Muscle layer of colon (tissue), 2 donors: ENCODE measurements at regions not wholly inside any gene's neighbourhood (a gene's known extent, or its start where the extent isn't known, plus 50 kb on each side); places are given as distances from the start of the nearest gene placed in this dataset.
A peak's percentile ranks its signal among the peaks of the same experiment; 100 is the strongest.
"Not testable (repeated sequence)": the region's sequence is repeated elsewhere in the genome, so short reads cannot be mapped to it uniquely, and the experiment has no call there.

Experiments used
- H3K27ac ChIP-seq: one replicate; pipeline ENCODE4 v1.7.0; 2013; ENCODE audit warnings: low read depth, mild to moderate bottlenecking, low read length, moderate library complexity
- H3K27me3 ChIP-seq, 2 donors: one replicate each; pipeline ENCODE4 v1.7.0; 2013; ENCODE audit warnings: low read length in 2 of 2, mild to moderate bottlenecking in 2 of 2; ENCODE audit not compliant: insufficient read depth in 2 of 2, control insufficient read depth in 1 of 2
- H3K36me3 ChIP-seq: one replicate; pipeline ENCODE4 v1.7.0; 2013; ENCODE audit warnings: mild to moderate bottlenecking, low read length; ENCODE audit not compliant: insufficient read depth
- H3K4me1 ChIP-seq: one replicate; pipeline ENCODE4 v1.7.0; 2013; ENCODE audit warnings: mild to moderate bottlenecking, low read length; ENCODE audit not compliant: insufficient read depth
- H3K4me3 ChIP-seq, 2 donors: one replicate each; pipeline ENCODE4 v1.7.0; 2013; ENCODE audit warnings: low read length in 2 of 2, low read depth in 1 of 2, mild to moderate bottlenecking in 1 of 2, moderate library complexity in 1 of 2
- H3K9ac ChIP-seq: one replicate; pipeline ENCODE4 v1.7.0; 2013; ENCODE audit warnings: low read length
- H3K9me3 ChIP-seq: one replicate; pipeline ENCODE4 v1.7.0; 2013; ENCODE audit warnings: mild to moderate bottlenecking, low read length
- donor health status: abdominal sarcoma.
- donor health status: Adenocarcinoma of cecum.

DNA sequence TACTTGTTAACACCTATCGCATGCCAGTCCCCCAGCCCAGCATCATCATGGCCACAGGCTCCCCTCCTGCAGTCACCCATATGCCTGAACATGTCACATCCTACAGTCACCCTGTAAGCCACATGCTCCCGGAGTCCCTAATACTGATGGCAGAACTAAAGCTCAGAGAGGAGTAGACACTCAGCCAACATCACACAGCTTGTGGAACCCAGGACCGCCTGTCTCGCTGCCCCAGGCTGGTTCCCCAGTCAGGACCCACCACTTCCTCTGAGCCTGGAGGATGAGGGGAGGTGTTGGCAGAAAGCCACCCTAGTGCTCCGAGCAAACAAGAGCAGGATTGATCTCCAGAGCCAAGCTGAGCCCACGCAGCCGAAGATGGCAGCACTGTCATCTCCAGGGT is 85.0 kb upstream of the MYL10 start:
- Histone ChIP-seq H3K27me3 (no peaks in the 10 kb centered on the region), H3K4me3 (no peak overlapping the region), H3K9me3 (no peaks in the 10 kb centered on the region), H3K27ac (no peak overlapping the region), H3K36me3 (no peaks in the 10 kb centered on the region), H3K4me1 (no peaks in the 10 kb centered on the region), H3K9ac (no peak overlapping the region)

DNA sequence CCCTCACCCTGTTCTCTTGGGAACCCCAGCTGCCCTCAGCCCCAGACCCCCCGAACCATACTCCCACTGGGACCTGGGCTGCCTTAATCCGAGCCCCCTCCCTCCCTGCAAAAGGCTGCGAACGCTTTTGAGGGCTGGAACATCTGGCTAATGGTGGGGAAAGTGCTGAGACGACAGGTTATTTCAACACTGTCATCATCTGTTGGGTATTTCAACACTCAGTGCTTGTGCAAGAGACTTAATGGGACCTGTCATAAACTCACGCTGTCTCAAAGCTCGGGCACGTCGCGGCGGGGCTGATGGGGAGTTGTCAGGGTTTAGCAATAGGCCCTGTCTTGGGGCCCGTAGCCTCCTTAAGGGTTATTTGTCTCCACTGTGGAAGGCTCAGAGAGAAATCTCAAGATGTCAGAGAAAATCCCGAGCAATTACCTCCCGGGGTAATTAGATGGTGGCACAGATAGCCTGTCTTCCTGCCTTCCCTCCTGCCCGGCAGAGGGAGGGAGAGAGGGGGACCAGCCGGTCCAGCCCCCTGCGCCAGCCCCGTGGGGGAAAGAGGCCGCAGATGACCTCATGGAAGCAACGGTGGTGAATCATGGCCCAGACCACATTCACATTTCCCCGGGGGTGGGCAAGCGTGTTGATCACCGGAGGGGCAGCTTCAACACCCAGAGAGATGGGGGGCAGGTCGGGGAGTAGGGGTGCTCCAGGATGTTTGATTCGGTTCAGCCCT is 88.7 kb upstream of the MYL10 start:
- H3K36me3 ChIP-seq: no peaks in the 10 kb centered on the region
- H3K27me3 ChIP-seq: no peaks in the 10 kb centered on the region
- no peak overlapping the region for H3K27ac ChIP-seq
- no peak overlapping the region for H3K4me3 ChIP-seq
- H3K9ac ChIP-seq: no peak overlapping the region
- peaks cover 4% of the 10 kb centered on the region for H3K4me1 ChIP-seq
- H3K9me3 ChIP-seq: no peaks in the 10 kb centered on the region

DNA sequence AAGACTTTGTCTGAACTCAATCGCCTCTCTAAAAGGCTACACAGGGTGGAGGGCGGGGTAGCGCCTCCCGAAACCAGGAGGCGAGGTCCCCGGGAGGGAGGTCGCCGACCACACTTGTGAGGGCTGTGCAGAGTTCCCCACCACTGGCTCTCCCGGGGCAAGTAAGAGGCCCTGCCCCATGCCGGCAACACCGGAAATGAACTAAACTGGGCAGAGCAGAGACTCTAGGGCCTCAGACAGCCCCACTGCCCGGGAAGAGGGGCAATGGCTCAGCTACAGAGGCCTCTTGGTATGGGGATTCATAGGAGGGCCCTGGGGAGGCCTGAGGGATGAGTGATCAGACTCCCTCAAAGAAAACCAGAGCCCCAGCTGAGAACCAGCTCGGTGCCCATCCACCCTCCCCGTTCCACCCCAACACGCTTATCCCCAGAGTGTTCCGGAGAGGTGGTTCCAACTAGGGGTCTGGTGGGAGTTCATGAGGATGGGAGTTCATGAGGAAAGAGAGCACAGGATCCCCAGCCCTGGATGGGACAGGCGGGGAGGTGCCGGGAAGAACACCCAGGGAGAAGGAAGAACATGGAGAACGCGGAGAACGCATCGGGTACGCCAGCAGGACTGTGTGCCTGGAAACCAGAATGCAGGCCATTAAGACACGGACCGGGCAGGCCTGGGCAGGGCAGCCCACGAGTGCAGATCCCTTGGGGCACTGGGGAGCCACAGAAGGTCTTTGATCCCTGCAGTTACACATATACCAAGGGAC is 89.4 kb upstream of the MYL10 start:
- Histone ChIP-seq H3K4me1 (peaks cover 5% of the 10 kb centered on the region), H3K27me3 (no peaks in the 10 kb centered on the region), H3K36me3 (no peaks in the 10 kb centered on the region), H3K9ac (no peak overlapping the region), H3K9me3 (no peaks in the 10 kb centered on the region), H3K4me3 (no peak overlapping the region), H3K27ac (no peak overlapping the region)

DNA sequence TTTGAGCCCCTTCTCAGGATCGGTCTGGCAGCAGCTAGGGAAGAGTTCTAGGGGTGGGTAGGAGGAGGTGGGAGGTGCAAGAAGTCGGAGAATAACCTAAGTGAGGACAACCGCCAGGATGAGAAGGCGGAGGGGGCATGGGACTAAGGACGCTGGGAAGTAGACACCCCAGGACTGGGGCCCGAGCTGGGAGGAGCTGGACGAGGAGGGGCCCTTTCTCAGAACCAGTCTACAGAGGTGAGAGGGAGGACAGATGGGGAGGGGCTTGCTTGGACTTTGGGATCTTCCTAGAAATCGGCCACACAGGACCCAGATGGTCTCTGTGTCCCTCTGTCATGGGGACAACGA is 90.0 kb upstream of the MYL10 start:
- no peak overlapping the region for H3K9ac ChIP-seq
- H3K9me3 ChIP-seq: no peaks in the 10 kb centered on the region
- peaks cover 5% of the 10 kb centered on the region for H3K4me1 ChIP-seq
- no peak overlapping the region for H3K4me3 ChIP-seq
- no peaks in the 10 kb centered on the region for H3K36me3 ChIP-seq
- H3K27me3 ChIP-seq: no peaks in the 10 kb centered on the region
- no peak overlapping the region for H3K27ac ChIP-seq

DNA sequence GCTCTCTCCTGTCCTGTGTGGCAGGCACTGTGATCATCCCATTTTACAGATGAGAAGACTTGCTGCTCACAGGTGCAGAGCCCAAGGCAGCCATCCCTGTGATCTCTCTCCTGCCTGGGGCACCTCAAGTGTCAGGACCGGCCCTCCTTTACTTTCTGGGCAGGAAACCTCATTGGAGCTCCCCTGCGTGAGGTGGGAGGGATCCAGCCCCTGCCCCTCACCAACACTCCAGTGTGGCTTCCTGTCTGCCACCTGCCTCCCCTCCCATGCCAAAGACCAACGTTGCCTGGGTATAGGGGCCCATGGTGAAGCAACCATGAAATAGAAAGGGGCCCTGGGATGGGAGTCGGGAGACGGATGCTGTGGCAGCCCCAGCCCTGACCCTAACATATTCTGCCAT is 91.2 kb upstream of the MYL10 start:
- no peak overlapping the region for H3K27ac ChIP-seq
- no peaks in the 10 kb centered on the region for H3K27me3 ChIP-seq
- H3K9me3 ChIP-seq: no peaks in the 10 kb centered on the region
- no peak overlapping the region for H3K4me3 ChIP-seq
- H3K9ac ChIP-seq: no peak overlapping the region
- peaks cover 5% of the 10 kb centered on the region for H3K4me1 ChIP-seq
- no peaks in the 10 kb centered on the region for H3K36me3 ChIP-seq

DNA sequence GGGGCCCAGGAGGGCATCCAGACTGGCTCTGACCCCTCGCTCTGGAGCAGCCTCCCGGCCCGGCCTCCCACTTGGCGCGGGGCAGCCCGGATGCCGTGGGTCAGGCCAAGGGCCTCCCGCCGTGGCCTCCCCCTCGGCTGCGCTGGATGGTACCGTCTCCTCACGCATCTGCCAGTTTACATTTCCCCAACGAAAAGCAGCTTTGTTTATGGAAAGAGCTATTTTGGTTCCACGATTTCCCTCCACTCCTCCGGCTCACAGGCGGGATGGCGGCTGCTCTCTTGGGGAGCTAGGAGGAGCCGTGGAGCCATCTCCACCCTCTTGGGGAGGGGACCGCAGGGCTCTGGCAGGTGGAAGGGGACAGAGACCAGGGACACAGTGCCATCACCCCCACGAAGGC is 93.2 kb upstream of the MYL10 start:
- H3K4me3 ChIP-seq: peak overlapping the region in 1 of 2 donors; percentile 4
- no peaks in the 10 kb centered on the region for H3K9me3 ChIP-seq
- no peaks in the 10 kb centered on the region for H3K27me3 ChIP-seq
- H3K36me3 ChIP-seq: no peaks in the 10 kb centered on the region
- H3K9ac ChIP-seq: no peak overlapping the region
- H3K4me1 ChIP-seq: peaks cover 5% of the 10 kb centered on the region
- H3K27ac ChIP-seq: no peak overlapping the region

DNA sequence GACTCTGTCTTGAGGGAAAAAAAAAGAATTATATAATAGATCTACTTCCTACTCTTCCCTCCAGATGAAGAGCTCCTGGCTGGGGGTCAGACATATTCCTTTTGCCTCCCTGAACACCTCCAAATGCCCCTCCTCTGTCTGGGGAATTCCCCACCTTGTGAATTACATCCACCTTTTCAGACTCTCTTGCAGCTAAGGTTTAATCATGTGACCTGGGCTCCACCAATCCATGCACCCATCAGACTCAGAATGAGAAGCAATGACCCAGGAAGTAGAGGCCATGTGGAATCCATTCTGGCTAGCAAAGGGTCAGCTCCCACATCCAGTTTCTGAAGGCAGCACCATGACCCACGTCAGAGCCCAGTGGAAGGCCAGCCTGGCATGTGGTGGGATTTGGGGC is 93.6 kb upstream of the CUX1 start:
- Histone ChIP-seq H3K4me1 (peaks cover 5% of the 10 kb centered on the region), H3K4me3 (no peak overlapping the region), H3K27me3 (no peaks in the 10 kb centered on the region), H3K36me3 (no peaks in the 10 kb centered on the region), H3K9ac (no peak overlapping the region), H3K9me3 (no peaks in the 10 kb centered on the region), H3K27ac (no peak overlapping the region)

DNA sequence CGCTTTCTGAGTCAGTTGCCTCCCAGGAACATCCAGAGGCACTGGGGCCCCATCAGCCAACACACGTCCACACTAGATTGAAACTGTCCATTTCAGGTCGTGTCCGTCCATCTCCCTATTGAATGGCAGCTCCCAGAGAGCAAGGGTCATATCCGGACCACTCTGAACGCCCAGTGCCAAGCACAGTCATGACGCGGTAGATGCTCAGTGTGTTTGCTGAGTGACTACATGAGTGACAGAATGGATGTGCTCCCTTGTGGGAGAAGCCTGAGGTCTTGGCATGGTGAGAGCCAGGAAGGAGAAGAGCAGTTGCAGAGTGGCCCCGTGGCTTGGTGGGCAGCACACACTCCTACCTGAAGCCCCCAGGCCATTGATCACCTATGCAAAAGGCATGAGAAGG is 92.5 kb upstream of the CUX1 start:
- no peak overlapping the region for H3K27ac ChIP-seq
- H3K9ac ChIP-seq: no peak overlapping the region
- peaks cover 5% of the 10 kb centered on the region for H3K4me1 ChIP-seq
- no peak overlapping the region for H3K4me3 ChIP-seq
- no peaks in the 10 kb centered on the region for H3K9me3 ChIP-seq
- no peaks in the 10 kb centered on the region for H3K27me3 ChIP-seq
- H3K36me3 ChIP-seq: no peaks in the 10 kb centered on the region

DNA sequence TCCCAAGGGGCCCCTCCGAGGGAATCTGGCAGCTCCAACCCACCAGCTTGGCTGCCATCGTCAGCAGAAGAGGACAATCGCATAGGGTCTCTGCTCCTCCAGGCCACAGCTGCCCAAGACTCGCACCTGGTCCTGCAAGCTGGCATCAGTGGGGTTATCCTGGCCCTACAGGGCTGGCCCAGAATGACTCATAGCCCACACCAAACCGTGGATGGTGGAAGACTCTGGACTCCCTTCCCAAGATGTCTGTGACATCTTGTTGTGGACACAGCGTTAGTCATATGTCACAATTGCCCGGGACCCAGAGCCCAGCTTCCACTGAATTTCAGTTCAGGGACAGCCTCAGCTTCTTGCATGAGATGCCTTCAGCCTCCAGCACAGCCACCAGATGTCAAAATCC is 91.5 kb upstream of the CUX1 start:
- no peak overlapping the region for H3K27ac ChIP-seq
- no peak overlapping the region for H3K9ac ChIP-seq
- no peaks in the 10 kb centered on the region for H3K9me3 ChIP-seq
- H3K4me1 ChIP-seq: peaks cover 5% of the 10 kb centered on the region
- H3K27me3 ChIP-seq: no peaks in the 10 kb centered on the region
- no peaks in the 10 kb centered on the region for H3K36me3 ChIP-seq
- no peak overlapping the region for H3K4me3 ChIP-seq

DNA sequence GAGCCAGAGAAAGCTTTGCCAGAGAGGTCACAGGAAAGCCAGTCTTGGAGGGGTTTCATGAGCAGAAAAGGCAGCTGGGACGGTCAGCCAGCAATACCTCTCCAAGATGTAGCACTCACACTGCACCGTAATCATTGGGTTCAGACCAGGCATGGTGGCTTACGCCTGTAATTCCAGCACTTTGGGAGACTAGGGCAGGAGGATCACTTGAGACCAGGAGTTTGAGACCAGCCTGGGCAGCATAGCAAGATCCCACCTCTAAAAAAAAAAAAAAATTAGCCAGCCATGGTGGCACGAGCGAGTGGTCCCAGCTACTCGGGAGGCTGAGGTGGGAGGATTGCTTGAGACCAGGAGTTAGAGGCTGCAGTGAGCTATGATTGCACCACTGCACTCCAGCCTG is 90.2 kb upstream of the CUX1 start:
- H3K9me3 ChIP-seq: no peaks in the 10 kb centered on the region
- H3K4me3 ChIP-seq: no peak overlapping the region
- no peaks in the 10 kb centered on the region for H3K27me3 ChIP-seq
- H3K27ac ChIP-seq: no peak overlapping the region
- H3K4me1 ChIP-seq: peaks cover 5% of the 10 kb centered on the region
- no peaks in the 10 kb centered on the region for H3K36me3 ChIP-seq
- no peak overlapping the region for H3K9ac ChIP-seq

DNA sequence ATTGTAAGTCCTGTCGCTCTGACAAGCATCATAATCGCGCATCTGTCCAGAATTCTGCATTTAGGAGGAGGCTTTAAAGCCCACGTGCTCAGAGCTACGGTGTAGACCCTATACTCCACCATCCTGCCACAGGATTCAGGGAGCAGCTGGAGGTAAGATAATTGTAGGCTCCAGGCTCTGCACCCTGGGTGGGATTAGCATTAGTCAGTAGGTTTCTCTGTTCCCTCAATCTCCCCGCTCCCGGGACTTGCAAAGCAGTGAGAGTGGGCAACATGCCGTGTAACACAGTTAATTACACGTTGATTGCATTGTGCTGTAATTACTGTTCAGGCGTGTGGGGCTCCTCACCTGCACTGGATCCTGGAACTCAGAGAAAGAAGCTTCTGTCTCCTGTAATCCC is 89.3 kb upstream of the CUX1 start:
- Histone ChIP-seq H3K27ac (no peak overlapping the region), H3K9ac (no peak overlapping the region), H3K4me1 (no peaks in the 10 kb centered on the region), H3K4me3 (no peak overlapping the region), H3K27me3 (no peaks in the 10 kb centered on the region), H3K36me3 (no peaks in the 10 kb centered on the region), H3K9me3 (no peaks in the 10 kb centered on the region)

DNA sequence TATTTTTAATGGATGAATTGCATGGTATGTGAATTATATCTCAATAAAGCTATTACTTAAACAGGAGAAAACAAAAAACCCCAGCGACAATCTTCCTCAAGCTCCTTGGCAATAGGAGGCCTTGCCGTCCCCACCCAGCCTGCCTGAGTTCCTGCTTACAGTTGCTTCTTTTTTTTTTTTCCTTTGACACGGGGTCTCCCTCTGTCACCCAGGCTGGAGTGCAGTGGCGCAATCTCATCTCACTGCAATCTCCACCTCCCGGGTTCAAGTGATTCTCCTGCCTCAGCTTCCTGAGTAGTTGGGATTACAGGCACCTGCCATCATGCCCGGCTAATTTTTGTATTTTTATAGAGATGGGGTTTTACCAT is 88.6 kb upstream of the CUX1 start:
- not testable (repeated sequence) for H3K27ac ChIP-seq, H3K27me3 ChIP-seq, H3K9ac ChIP-seq, H3K9me3 ChIP-seq, H3K36me3 ChIP-seq, H3K4me3 ChIP-seq, H3K4me1 ChIP-seq
